PFSK-1 (cell line): ENCODE measurements at regions not wholly inside any gene's neighbourhood (a gene's known extent, or its start where the extent isn't known, plus 50 kb on each side); places are given as distances from the start of the nearest gene placed in this dataset.

Experiments
- FOXP2 ChIP-seq: optimal IDR thresholded peaks from 2 replicates; pipeline ENCODE3; 2011; ENCODE audit warnings: borderline replicate concordance, control low read depth, inconsistent platforms; ENCODE audit not compliant: insufficient read depth; ENCODE audit errors: extremely low read length, extremely low read depth
- POLR2AphosphoS5 ChIP-seq: IDR thresholded peaks from 2 replicates; pipeline ENCODE4 v1.6.1; 2012; ENCODE audit warnings: low read depth, mild to moderate bottlenecking, control low read depth, low read length, moderate library complexity
- SIN3A ChIP-seq: IDR thresholded peaks from 2 replicates; pipeline ENCODE4 v1.6.1; 2012; ENCODE audit warnings: mild to moderate bottlenecking, low read length, moderate library complexity, borderline replicate concordance; ENCODE audit not compliant: insufficient read depth
- TAF1 ChIP-seq: IDR thresholded peaks from 2 replicates; pipeline ENCODE4 v1.6.1; 2012; ENCODE audit warnings: low read length, control low read depth, borderline replicate concordance; ENCODE audit not compliant: insufficient read depth
- TF ChIP-seq, protein P1 (sequence below), 2 experiments: IDR thresholded peaks; 2 replicates each; pipeline versions ENCODE4 v1.6.1 to v1.8.0; 2011 to 2012; ENCODE audit warnings: low read depth in 2 of 2, low read length in 2 of 2, control low read depth in 1 of 2, inconsistent platforms in 1 of 2, mild to moderate bottlenecking in 1 of 2, moderate library complexity in 1 of 2; ENCODE audit not compliant: insufficient read depth in 1 of 2

DNA sequence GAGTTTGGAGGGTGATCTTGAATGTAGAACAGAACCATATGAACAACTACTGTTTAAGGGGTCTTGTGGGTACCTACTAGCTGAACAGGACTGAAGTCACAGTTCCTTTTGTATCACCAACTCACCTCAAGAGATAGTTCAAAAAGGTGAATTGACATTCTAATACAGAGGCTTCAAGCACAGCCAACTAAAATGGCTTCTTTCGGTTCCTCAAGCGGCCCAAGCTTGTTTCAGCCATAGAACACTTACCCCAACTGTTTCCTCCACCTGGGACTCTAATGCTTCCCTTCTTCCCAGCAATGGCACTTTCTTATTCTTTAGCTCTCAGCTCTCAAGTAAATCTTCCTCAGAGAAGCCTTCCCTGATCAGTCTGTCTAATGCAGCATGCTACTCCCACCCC, 277.5 kb upstream of the GK2 start:
- no peak for TF ChIP-seq SIN3A
- no peak for TF ChIP-seq POLR2AphosphoS5
- TF ChIP-seq FOXP2 = no peak
- no peak for TF ChIP-seq TAF1
- TF ChIP-seq, protein P1, sequence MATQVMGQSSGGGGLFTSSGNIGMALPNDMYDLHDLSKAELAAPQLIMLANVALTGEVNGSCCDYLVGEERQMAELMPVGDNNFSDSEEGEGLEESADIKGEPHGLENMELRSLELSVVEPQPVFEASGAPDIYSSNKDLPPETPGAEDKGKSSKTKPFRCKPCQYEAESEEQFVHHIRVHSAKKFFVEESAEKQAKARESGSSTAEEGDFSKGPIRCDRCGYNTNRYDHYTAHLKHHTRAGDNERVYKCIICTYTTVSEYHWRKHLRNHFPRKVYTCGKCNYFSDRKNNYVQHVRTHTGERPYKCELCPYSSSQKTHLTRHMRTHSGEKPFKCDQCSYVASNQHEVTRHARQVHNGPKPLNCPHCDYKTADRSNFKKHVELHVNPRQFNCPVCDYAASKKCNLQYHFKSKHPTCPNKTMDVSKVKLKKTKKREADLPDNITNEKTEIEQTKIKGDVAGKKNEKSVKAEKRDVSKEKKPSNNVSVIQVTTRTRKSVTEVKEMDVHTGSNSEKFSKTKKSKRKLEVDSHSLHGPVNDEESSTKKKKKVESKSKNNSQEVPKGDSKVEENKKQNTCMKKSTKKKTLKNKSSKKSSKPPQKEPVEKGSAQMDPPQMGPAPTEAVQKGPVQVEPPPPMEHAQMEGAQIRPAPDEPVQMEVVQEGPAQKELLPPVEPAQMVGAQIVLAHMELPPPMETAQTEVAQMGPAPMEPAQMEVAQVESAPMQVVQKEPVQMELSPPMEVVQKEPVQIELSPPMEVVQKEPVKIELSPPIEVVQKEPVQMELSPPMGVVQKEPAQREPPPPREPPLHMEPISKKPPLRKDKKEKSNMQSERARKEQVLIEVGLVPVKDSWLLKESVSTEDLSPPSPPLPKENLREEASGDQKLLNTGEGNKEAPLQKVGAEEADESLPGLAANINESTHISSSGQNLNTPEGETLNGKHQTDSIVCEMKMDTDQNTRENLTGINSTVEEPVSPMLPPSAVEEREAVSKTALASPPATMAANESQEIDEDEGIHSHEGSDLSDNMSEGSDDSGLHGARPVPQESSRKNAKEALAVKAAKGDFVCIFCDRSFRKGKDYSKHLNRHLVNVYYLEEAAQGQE (IDR thresholded peaks at IDR 0.05; ENCODE audit: insufficient read depth in 1 of 2, low read depth in 2 of 2, low read length in 2 of 2) = no peak

DNA sequence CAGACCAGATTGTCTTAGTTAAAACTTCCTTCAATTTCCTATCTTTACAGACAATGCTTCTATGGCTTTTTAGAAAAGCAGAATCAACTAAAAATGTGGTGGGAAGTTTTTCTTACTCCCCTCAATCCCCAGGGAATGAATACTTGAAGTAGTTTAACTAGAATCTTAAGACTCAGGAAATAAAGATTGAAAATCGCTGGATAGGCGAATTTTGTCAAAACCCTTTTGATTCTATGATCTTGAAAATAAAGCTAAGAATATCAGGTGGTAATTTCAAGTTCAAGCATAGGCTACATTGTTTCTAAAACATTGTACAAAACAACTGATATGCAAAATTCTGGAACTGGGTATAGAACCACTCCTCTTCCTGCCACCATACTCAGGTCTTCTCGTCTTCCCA, 276.5 kb upstream of the GK2 start:
- no peak for TF ChIP-seq POLR2AphosphoS5
- TF ChIP-seq, protein P1 (IDR thresholded peaks at IDR 0.05; ENCODE audit: insufficient read depth in 1 of 2, low read depth in 2 of 2, low read length in 2 of 2) = no peak
- TF ChIP-seq SIN3A = no peak
- no peak for TF ChIP-seq TAF1
- no peak for TF ChIP-seq FOXP2

DNA sequence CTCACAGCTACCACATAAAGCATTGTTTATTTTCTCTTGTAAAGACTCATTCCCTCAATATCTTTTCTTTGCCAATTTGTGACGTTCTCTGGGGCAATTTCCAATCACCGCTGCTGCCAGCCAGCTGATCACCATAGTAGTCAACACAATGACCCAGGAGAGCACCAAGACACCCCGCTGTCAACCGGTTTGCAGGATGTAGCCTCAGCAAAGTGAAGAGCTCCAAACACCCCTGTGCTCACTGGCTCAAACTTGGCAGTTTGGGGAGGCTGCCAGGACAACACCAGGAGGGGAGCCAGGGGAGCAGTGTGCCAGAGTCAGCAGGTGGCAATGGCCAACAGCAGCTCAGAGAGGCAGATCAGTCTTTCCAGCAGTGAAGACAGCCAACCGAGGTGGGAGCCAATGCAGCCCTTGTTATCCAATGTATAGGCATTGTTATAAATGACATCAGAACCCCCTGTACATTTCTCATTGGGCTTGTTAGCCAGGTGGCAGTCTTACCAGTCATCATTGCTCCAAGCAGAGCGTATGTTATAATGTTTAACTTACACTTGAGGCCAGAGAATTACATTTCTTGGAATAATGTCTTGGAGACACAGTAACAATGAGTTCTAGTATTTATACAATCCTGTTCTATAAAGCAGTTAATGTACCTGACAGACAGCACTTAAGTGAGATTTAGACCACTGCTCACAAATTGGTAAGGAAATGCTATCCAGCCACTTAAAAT, 274.9 kb upstream of the GK2 start:
- TF ChIP-seq FOXP2 (no peak), POLR2AphosphoS5 (no peak), SIN3A (no peak), TAF1 (no peak)
- TF ChIP-seq, protein P1 (IDR thresholded peaks at IDR 0.05; ENCODE audit: insufficient read depth in 1 of 2, low read depth in 2 of 2, low read length in 2 of 2) = no peak

DNA sequence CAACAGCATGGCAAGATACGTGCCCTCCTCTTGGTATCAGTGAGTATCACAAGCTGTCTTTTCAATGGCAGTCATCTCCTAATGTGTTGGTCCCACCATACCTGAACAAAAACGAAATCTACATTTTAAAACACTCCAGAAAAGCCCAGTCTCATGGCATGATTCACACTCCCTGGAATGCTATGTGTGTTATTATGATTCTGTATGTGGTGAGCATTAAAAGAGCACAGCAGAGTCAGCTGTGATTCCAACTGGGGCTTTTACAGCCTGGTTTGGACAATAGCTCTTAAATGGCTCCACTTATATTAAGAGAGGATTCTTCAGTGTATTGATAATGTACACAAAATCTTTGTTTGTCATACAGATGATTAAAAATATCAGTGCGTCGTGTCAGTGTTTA, 274.1 kb upstream of the GK2 start:
- no peak for TF ChIP-seq POLR2AphosphoS5
- no peak for TF ChIP-seq TAF1
- no peak for TF ChIP-seq SIN3A
- no peak for TF ChIP-seq FOXP2
- TF ChIP-seq, protein P1 (IDR thresholded peaks at IDR 0.05; ENCODE audit: insufficient read depth in 1 of 2, low read depth in 2 of 2, low read length in 2 of 2) = no peak

DNA sequence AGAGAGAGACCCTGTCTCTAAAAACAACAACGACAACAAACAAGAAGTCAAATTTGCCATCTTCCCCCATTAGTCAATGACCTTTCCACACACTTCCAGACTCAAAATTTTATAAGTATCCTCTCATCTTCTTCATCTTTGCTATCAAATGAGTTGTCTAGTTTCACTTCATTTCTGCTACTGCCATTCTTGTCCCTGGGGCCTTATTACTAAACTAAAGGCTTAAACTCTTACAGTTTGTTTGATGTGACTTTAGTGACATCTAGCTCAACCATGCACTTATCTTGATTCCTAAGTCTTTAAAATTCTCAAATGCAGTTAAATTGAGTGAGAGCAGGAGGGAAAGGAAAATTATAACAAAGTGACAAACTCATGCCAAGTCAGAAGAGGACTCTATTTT, 271.8 kb upstream of the GK2 start:
- TF ChIP-seq FOXP2 (no peak), TAF1 (no peak), POLR2AphosphoS5 (no peak), SIN3A (no peak)
- TF ChIP-seq, protein P1 (IDR thresholded peaks at IDR 0.05; ENCODE audit: insufficient read depth in 1 of 2, low read depth in 2 of 2, low read length in 2 of 2) = no peak
